ENCODE measurements at regions not wholly inside any gene's neighbourhood (a gene's known extent, or its start where the extent isn't known, plus 50 kb on each side); places are given as distances from the start of the nearest gene placed in this dataset.
"Not testable (repeated sequence)": the region's sequence is repeated elsewhere in the genome, so short reads cannot be mapped to it uniquely, and the experiment has no call there.

- no peak for DNase-seq (ENCODE audit: low spot score)
Measured at GRCh38 chr4:188732131-188732530, 592.9 kb downstream of the TRIML1 start.

DNA sequence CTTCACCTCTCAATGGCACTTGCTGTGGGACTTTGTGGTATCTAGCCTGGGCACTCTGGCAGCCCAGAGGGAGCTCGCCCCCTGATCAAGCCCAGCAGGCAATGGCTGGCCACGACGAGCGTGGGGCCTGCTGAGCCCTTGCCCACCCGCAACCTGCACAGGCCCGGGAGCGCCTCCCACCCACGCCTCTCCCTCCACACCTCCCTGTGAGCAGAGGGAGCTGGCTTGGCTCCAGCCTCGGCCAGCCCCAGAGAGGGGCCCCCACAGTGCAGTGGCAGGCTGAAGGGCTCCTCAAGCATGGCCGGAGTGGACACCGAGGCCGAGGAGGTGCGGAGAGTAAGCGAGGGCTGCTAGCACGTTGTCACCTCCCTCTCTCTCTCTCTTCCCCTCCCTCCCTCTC, 595.8 kb downstream of the TRIML1 start:
- no peak for DNase-seq (ENCODE audit: low spot score)

- no peak for DNase-seq (ENCODE audit: low spot score)
Measured at GRCh38 chr4:188737251-188738002, 598.2 kb downstream of the TRIML1 start.

DNA sequence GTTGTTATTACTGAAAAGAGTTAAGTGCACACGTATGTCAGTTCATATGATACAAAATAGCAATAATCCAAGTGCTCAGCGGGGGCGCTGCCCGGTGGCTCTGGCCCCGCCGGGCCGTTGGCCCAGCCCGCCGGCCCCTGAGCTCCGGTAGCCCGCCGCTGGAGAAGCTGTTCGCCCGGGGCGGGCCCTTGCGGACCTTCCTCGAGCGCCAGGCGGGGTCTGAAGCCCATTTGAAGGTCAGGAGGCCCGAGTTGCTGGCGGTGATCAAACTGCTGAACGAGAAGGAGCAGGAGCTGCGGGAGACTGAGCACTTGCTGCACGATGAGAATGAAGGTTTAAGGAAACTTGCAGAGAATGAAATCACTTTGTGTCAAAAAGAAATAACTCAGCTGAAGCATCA, 599.0 kb downstream of the TRIML1 start:
- not testable (repeated sequence) for DNase-seq (ENCODE audit: low spot score)

DNA sequence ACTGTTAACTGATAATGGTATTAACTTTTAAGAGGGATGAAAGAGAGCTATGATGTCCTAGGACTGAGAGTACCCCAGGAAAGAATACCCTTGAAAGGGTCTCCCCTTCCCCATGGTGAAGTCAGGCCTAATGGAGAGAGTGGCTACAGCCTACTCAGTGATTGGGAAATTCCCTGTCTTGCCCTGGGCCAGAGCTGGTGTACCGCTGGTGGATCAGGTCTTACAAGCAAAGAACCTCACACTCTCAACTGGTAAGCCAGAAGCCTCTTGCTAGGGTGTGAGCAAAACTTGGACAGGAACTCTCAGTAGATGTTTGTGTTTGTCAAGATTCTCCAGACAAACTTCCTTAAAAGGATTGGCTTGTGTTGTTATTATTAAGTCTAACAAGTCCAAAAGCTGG, 600.9 kb downstream of the TRIML1 start:
- DNase-seq (ENCODE audit: low spot score): not testable (repeated sequence)

- DNase-seq (ENCODE audit: low spot score): not testable (repeated sequence)
Measured at GRCh38 chr4:188740791-188741190, 601.5 kb downstream of the TRIML1 start.

DNA sequence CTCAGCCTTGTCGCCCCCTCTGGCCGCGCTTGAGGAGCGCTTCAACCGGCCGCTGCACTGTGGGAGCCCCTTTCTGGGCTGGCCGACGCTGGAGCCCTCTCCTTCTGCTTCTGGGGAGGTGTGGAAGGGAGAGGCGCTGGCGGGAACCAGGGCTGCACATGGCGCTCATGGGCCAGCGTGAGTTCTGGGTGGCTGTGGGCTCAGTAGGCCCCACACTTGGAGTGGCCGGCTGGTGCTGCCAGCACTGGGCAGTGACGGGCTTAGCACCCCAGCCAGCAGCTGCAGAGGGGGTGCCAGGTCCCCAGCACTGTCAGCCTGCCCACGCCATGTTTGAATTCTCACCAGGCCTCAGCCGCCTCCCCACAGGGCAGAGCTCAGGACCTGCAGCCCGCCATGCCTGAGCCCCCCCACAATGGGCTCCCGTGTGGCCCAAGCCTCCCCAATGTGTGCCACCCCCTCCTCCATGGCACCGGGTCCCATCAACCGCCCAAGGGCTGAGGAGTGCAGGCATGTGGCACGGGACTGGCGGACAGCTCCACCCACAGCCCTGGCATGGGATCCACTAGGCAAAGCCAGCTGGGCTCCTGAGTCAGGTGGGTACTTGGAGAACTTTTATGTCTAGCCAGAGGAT, 615.2 kb downstream of the TRIML1 start:
- DNase-seq (ENCODE audit: low spot score): no peak

DNA sequence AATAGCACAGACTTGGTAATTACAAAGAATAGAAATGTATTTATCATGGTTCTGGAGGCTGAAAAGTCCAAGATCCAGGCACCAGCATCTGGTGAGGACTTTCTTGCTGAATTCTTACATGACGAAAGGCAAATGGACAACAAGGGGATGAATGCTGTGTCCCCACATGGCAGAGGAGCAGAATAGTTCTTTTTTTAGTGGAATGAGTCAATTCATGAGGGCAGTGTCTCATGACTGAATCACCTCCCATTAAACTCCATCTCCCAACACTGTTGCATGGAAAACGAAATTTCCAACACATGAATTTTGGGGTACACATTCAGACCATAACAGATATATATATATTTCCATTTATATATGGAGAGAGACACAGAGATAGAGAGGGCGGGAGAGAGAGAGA, 628.3 kb downstream of the TRIML1 start:
- DNase-seq (ENCODE audit: low spot score): no peak

GRCh38 chr4:188778905-188779304, 639.7 kb downstream of the TRIML1 start:
- DNase-seq (ENCODE audit: low spot score): no peak

GRCh38 chr4:188779581-188779980, 640.3 kb downstream of the TRIML1 start:
- DNase-seq (ENCODE audit: low spot score): no peak

- no peak for DNase-seq (ENCODE audit: low spot score)
Measured at GRCh38 chr4:188780028-188780427, 640.8 kb downstream of the TRIML1 start.

DNA sequence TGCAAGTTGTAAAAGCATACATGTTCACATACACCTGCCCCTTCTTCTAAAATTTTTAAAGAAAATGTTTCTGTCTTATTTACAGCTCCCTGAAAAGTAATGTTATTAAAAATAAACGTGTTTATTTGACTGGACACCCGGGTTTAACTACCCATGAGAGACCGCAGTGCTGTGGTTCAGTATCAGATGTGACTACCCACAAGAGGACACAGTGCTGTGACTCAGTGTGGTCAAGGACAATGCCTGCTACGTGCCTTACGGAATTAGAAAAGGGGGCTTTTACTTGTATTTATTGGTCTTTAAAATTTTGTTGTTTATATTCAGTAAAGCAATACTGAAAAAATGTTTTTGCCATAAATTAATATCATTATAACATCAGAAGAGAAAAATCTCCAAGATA, 641.4 kb downstream of the TRIML1 start:
- no peak for DNase-seq (ENCODE audit: low spot score)

DNA sequence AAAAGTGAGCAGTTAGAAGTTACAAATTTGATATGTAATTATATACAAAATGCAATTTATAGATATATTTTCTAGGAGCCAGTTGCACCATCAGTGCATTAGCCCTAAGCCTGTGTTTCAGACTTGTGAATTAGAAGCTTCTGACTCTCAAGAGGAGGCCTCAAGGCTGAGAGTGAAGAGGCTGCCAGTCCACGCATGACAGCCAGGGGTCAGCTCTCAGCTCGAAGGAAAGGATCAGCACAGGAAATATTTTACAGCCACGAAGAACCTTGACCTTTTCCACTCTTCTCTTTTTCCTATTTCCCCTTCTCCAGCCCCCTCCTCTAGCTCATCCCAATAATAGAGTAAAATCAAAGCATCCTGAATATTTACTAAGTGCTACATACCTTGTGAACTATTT, 642.4 kb downstream of the TRIML1 start:
- DNase-seq (ENCODE audit: low spot score): peak; percentile 8

DNA sequence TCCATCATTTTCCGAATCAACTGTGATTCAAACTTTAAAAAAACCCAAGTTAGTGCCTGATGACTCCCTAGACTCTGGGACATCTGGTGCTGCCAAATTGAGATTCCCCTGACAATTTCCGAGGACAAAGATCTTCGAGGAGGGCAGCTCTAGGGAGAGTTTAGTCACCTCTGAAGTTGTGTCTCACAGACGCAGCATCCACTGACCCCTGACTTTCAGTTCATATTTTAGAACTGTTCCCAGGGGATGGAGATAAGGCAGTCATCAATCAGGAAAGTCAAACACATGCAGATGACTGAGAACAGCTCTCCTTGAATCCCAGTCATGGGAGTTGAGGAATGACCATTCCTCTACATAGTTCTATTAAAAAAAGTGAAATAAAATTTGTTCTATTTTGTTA, 643.9 kb downstream of the TRIML1 start:
- DNase-seq (ENCODE audit: low spot score): no peak

DNA sequence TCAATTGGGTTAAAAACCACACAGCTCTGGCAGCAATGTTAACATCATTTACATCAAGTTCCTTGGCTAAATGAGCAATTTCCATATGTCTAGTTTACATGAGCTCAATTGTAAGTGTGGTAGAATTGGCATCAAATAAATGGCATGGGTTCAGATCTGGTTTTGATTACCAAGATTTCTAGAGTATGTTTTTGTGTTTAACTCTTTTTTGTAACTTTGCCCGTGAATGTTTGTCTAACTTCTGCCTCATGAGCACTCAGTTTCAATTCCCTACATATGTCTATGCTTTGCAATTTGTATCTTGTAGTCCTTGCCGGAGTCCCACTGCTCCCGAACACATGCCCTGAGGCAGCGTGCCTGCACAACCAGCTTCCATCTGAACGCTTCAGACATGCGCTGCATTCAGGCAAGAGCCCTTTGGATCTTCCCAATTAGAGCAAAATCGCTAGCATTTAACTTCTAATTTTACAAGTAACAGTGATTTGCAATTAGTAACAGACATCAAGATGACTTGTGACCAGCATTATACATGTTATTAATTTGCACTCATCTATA, 644.4 kb downstream of the TRIML1 start:
- no peak for DNase-seq (ENCODE audit: low spot score)

GRCh38 chr4:188796600-188796999, 657.4 kb downstream of the TRIML1 start:
- not testable (repeated sequence) for DNase-seq (ENCODE audit: low spot score)

DNA sequence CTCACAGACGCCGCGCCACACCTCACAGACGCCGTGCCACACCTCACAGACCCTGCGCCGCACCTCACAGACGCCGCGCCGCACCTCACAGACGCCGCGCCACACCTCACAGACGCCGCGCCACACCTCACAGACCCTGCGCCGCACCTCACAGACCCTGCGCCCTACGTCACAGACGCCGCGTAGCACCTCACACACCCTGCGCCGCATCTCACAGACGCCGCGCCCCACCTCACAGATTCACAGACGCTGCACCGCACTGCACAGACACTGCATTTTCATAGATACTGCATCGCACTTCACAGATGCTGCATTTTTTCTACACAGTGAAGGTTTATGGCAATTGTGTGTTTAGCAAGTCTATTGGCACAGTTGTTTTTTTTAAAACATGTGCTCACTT, 657.8 kb downstream of the TRIML1 start:
- not testable (repeated sequence) for DNase-seq (ENCODE audit: low spot score)

- no peak for DNase-seq (ENCODE audit: low spot score)
Measured at GRCh38 chr4:188804861-188805260, 665.6 kb downstream of the TRIML1 start.

DNA sequence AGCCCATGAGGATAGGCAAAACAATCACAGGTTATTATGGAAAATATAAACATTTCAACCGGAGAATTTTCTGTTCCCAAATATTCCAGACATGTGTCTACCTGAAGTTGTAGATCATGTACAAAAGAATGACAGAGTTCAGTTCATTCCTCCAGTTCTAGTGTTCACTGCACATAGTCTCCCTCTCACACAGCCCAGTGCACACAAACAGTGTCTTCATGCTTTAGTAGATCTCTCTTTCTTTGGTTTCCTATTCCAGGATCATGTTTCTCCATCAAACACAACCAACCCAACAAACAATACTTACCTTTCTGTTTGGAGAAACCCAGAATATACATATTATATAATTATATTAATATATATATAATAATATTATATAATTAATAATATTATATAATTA, 671.9 kb downstream of the TRIML1 start:
- DNase-seq (ENCODE audit: low spot score): no peak

GRCh38 chr4:188812644-188813043, 673.4 kb downstream of the TRIML1 start:
- no peak for DNase-seq (ENCODE audit: low spot score)

- DNase-seq (ENCODE audit: low spot score): no peak
Measured at GRCh38 chr4:188818300-188818699, 679.1 kb downstream of the TRIML1 start.

DNA sequence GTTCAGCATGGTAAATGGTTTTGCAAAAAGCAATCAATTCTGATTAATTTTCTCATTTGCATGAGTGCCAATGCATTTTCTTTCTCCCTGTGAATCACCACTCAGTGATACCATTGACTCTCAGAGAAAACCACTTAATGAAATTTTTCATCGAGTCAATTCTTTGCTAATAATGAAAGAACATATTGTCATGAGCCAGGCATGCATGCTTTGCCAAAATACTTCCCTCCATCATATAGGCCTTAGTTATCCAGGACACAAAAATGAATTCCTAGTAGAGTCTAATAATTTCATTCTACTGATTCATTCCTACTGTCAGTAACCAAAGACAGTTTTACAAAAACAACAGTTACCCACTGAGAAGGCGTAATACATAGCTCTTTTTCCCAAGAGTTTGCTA, 680.0 kb downstream of the TRIML1 start:
- DNase-seq (ENCODE audit: low spot score): no peak

GRCh38 chr4:188821500-188821899, 682.3 kb downstream of the TRIML1 start:
- no peak for DNase-seq (ENCODE audit: low spot score)

Measured in HT-29 (cell line).